ENCODE measurements at regions not wholly inside any gene's neighbourhood (a gene's known extent, or its start where the extent isn't known, plus 50 kb on each side); places are given as distances from the start of the nearest gene placed in this dataset.

DNA sequence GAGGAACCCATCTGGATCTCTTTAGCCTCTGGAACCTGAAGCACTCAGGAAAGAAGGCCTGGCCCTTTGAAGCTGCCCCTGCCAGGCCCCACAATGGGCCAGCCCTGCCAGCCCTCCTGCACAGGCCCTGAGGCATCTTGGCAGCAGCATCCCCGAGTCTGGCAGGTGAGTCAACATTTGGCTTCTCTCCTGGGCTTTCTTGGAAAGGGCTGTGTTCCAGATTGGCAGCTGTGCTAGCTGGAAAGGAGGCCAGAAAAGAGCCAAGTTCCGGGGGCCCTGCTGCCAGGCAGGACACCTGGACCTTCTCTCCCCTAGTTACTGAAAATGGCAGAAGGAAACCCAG is 187.2 kb downstream of the SHQ1 start:
- Histone ChIP-seq H3K9me3 (no peaks in the 10 kb centered on the region), H3K27ac (no peak overlapping the region), H3K36me3 (no peaks in the 10 kb centered on the region), H3K27me3 (peaks cover 0 to 7% of the 10 kb centered on the region in 2 donors), H3K4me3 (no peak overlapping the region), H3K4me1 (peaks cover 0 to 36% (median 22%) of the 10 kb centered on the region in 4 donors)
- TF ChIP-seq, protein P1, sequence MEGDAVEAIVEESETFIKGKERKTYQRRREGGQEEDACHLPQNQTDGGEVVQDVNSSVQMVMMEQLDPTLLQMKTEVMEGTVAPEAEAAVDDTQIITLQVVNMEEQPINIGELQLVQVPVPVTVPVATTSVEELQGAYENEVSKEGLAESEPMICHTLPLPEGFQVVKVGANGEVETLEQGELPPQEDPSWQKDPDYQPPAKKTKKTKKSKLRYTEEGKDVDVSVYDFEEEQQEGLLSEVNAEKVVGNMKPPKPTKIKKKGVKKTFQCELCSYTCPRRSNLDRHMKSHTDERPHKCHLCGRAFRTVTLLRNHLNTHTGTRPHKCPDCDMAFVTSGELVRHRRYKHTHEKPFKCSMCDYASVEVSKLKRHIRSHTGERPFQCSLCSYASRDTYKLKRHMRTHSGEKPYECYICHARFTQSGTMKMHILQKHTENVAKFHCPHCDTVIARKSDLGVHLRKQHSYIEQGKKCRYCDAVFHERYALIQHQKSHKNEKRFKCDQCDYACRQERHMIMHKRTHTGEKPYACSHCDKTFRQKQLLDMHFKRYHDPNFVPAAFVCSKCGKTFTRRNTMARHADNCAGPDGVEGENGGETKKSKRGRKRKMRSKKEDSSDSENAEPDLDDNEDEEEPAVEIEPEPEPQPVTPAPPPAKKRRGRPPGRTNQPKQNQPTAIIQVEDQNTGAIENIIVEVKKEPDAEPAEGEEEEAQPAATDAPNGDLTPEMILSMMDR (IDR thresholded peaks at IDR 0.05), result no peak
- intact Hi-C loops (cut with DNase I; ENCODE audit: low total_unique reads), result no loop called here
- DNase-seq, result peak; percentile 39 to 83

DNA sequence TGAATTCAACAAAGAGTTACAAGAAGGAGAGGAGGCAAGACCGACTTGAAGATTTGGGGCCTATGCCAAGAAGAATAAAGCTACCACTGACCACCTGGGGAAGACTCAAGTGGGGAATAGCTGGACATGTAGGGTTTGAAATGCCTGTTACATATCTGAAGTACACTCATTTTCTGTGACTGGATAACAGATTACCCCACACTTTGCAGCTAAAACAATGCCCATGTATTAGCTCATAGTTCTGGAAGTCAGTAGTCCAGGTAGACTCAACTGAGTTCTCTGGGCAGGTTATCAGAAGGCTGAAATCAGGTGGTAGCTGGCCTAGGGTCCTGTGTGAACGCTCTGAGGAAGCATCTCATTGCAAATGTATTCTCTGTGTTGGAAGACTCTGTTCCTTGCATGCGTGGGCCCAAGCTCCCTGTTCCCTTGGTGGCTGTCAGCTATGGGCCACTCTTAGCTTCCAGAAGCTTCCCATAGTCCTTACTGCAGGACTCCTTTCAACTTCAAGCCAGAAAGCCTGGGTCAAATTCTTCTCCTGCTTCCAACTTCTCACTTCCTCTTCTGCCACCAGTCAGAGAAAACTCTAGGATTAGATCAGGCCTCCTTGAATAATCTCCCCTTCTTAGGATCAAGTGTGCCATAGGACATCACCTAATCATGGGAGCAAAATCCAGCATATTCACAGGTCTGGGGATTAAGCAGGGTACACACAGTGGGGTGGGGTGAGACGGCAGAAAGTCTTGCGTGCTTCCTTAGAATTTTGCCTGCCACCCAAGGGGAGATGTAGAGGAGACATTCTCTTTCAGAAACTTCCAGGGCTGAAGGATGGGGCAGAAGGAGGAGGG is 187.8 kb downstream of the SHQ1 start:
- intact Hi-C loops (cut with DNase I; ENCODE audit: low total_unique reads), result no loop called here
- no peak for DNase-seq
- no peak overlapping the region for H3K27ac ChIP-seq

DNA sequence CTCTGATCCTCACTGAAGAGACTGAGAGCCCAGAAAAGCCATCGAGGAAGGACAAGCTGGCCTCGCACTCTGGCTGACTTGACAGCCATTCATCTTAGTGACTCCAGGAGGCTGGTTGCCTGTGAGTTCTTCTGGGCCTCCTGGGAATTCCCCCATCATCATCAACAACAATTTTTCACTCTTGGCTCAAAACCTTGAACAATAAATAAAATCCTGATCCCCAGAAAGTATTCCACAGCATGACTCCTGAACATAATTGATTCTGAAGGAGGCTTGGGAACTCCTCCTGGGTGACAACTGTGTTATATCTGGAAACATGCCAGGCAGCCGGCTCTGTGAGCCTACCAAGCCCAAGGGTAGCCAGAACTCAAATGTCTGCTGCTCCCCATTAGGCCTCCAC is 188.6 kb downstream of the SHQ1 start:
- DNase-seq, result no peak
- Histone ChIP-seq H3K4me1 (peaks cover 0 to 39% (median 24%) of the 10 kb centered on the region in 4 donors), H3K4me3 (no peak overlapping the region), H3K27me3 (peaks cover 0 to 21% of the 10 kb centered on the region in 2 donors), H3K9me3 (no peaks in the 10 kb centered on the region), H3K36me3 (no peaks in the 10 kb centered on the region), H3K27ac (no peak overlapping the region)
- intact Hi-C loops (cut with DNase I; ENCODE audit: low total_unique reads), result no loop called here
- TF ChIP-seq, protein P1 (IDR thresholded peaks at IDR 0.05), result no peak

More for the DNA sequence above, 187.8 kb downstream of the SHQ1 start:
- Histone ChIP-seq H3K36me3 (no peaks in the 10 kb centered on the region), H3K9me3 (no peaks in the 10 kb centered on the region), H3K27me3 (peaks cover 0 to 13% of the 10 kb centered on the region in 2 donors), H3K4me3 (no peak overlapping the region), H3K4me1 (peaks cover 0 to 39% (median 25%) of the 10 kb centered on the region in 4 donors)
- TF ChIP-seq, protein P1 (IDR thresholded peaks at IDR 0.05), result no peak

DNA sequence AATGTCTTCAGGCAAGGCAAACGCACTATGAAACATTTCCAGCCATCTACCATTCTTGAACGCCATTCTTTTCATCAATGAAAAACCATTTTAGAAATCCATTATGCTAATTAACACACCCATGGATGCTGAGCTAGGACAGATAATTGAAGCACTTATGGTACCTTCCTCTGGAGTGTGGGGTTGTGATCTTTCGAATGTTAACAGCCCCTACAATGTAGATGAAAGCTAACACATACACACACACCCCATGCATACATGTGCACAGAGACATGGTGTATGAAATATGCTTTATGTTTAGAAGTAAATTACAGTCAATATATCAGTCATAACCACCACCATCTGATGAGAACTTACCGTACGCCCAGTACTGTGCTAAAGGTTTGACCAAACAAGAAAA is 189.1 kb downstream of the SHQ1 start:
- TF ChIP-seq, protein P1 (IDR thresholded peaks at IDR 0.05), result no peak
- Histone ChIP-seq H3K27ac (no peak overlapping the region), H3K27me3 (peaks cover 0 to 21% of the 10 kb centered on the region in 2 donors), H3K36me3 (no peaks in the 10 kb centered on the region), H3K9me3 (no peaks in the 10 kb centered on the region), H3K4me3 (no peak overlapping the region), H3K4me1 (peaks cover 0 to 35% (median 22%) of the 10 kb centered on the region in 4 donors)
- no peak for DNase-seq
- intact Hi-C loops (cut with DNase I; ENCODE audit: low total_unique reads), result no loop called here

DNA sequence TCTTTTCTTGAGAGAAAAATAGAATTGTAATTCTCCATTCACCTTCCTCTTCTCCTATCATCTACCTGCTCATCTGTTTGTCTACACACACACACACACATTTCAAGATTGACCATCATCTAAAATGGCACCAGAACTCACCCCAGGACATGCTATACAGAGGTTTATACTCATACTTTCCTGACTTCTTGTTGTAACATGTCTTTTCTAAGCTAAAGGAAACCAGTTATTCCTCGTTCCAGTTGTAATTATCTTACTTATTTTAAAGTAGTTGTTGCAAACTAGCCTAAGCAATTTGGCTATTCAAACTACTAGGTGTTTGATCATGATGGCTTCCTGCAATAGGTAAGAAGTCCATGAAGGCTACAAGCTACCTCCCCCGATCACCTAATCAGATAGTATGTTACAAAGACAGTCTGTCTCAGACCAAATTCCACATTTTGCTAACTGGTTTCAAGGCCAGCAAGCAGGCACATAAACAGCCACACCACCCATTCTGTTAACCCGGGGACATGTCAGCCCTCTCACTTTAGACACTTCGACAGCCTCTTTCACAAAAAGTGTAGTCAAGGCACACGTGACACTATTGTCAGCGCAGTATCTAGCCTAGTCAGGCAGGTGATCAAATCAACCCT is 189.7 kb downstream of the SHQ1 start:
- no peak overlapping the region for H3K27ac ChIP-seq
- H3K4me1 ChIP-seq, result peaks cover 0 to 29% (median 22%) of the 10 kb centered on the region in 4 donors
- peaks cover 0 to 23% of the 10 kb centered on the region in 2 donors for H3K27me3 ChIP-seq
- H3K36me3 ChIP-seq, result no peaks in the 10 kb centered on the region
- no peak overlapping the region for H3K4me3 ChIP-seq
- DNase-seq, result no peak
- TF ChIP-seq, protein P1 (IDR thresholded peaks at IDR 0.05), result no peak
- intact Hi-C loops (cut with DNase I; ENCODE audit: low total_unique reads), result no loop called here
- H3K9me3 ChIP-seq, result no peaks in the 10 kb centered on the region

Measured in tibial artery (tissue), 4 donors.